GM12878 (cell line): ENCODE measurements at regions not wholly inside any gene's neighbourhood (a gene's known extent, or its start where the extent isn't known, plus 50 kb on each side); places are given as distances from the start of the nearest gene placed in this dataset.

Experiments
- CREM ChIP-seq: IDR thresholded peaks from 2 replicates; pipeline ENCODE4 v1.6.1; 2014; ENCODE audit warnings: antibody characterized with exemption, low read depth
- CTCF ChIP-seq, 3 experiments: IDR thresholded peaks in 2 of 3; conservative IDR thresholded peaks in 1 of 3; 2 replicates each; pipeline ENCODE4 v1.5.1; 2011; ENCODE audit warnings: low read depth in 3 of 3, low read length in 3 of 3, mild to moderate bottlenecking in 3 of 3, control low read depth in 2 of 3, moderate library complexity in 2 of 3, inconsistent platforms in 1 of 3, mixed read lengths in 1 of 3; ENCODE audit not compliant: control insufficient read depth in 2 of 3, insufficient read depth in 1 of 3; ENCODE audit errors: extremely low read depth in 1 of 3
- FOS ChIP-seq: IDR thresholded peaks from 3 replicates; pipeline ENCODE4 v1.6.1; 2011; ENCODE audit warnings: borderline replicate concordance; ENCODE audit not compliant: insufficient read length; ENCODE audit errors: extremely low read depth
- FOXM1 ChIP-seq: IDR thresholded peaks from 2 replicates; pipeline ENCODE4 v1.6.1; 2012; ENCODE audit warnings: low read depth, mild to moderate bottlenecking, inconsistent platforms, low read length, moderate library complexity
- MYB ChIP-seq: fragments of 150-350 bp; IDR thresholded peaks from 2 replicates; pipeline ENCODE4 v1.6.1; 2014; ENCODE audit warnings: mild to moderate bottlenecking, low read depth, low read length, borderline replicate concordance
- POLR2A ChIP-seq: IDR thresholded peaks from 2 replicates; pipeline ENCODE4 v1.6.1; 2011; ENCODE audit warnings: low read depth, mild to moderate bottlenecking, low read length
- TF ChIP-seq, protein P1 (sequence below): IDR thresholded peaks from 2 replicates; pipeline ENCODE4 v1.6.1; 2012; ENCODE audit warnings: low read depth, low read length, improper control_type of control experiment

- no peak for TF ChIP-seq FOS
- TF ChIP-seq MYB, result no peak
- TF ChIP-seq CREM, result no peak
- no peak for TF ChIP-seq POLR2A
- no peak for TF ChIP-seq CTCF (IDR thresholded peaks at IDR 0.05 in 2 of 3, conservative IDR thresholded peaks at IDR 0.05 in 1 of 3; ENCODE audit: control insufficient read depth in 2 of 3, extremely low read depth in 1 of 3, insufficient read depth in 1 of 3, low read depth in 3 of 3, low read length in 3 of 3)
- TF ChIP-seq, protein P1, sequence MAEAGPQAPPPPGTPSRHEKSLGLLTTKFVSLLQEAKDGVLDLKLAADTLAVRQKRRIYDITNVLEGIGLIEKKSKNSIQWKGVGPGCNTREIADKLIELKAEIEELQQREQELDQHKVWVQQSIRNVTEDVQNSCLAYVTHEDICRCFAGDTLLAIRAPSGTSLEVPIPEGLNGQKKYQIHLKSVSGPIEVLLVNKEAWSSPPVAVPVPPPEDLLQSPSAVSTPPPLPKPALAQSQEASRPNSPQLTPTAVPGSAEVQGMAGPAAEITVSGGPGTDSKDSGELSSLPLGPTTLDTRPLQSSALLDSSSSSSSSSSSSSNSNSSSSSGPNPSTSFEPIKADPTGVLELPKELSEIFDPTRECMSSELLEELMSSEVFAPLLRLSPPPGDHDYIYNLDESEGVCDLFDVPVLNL, result no peak
- TF ChIP-seq FOXM1, result no peak
Measured at GRCh38 chr10:106515206-106515790, 649.2 kb downstream of the SORCS1 start.
